HG03064 (cell line): ENCODE measurements at regions not wholly inside any gene's neighbourhood (a gene's known extent, or its start where the extent isn't known, plus 50 kb on each side); places are given as distances from the start of the nearest gene placed in this dataset.

Experiments
- ATAC-seq: cut with Tn5 transposase; IDR thresholded peaks from one replicate; pipeline ENCODE4 v1.9.1; 2021; ENCODE audit warnings: low read depth; ENCODE audit not compliant: unreplicated experiment

DNA sequence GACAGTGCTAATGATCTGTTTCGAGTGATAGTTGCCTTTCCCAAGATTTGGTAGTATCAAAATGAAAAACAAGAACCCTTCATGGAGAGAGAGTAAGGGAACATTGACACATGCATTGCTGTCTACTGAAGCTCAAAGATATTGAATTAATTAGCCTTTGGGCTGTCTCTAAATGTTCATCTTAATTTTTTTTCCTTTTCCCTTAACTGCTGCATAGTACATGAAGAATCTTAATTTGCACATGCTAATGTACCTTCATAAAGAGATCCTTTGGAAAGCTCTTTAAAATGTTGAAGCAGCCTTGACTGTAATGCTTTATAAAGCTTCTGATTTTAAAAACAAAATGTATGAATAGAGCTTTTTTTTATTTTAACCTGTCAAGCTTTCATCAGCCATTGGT, 452.2 kb downstream of the TUSC7 start:
- no peak for ATAC-seq

DNA sequence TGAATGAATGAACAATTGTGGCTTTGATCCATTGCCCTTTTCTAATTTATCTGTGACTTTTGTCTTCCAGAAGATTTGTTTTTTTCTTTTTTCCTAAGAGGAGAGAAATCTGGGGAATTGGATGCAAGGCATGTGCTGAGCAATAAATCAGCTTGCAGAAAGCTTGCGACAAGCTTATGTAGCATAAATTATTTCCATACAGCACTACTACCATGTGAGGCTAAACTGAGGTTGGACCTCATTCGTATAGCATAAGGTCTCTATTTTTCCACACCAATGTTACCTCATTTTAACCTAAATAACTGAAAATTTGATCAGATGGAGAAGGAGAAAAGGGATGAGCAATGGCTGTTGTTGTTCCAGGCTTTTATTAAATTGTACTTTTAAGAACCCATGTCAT, 455.6 kb downstream of the TUSC7 start:
- ATAC-seq = no peak

DNA sequence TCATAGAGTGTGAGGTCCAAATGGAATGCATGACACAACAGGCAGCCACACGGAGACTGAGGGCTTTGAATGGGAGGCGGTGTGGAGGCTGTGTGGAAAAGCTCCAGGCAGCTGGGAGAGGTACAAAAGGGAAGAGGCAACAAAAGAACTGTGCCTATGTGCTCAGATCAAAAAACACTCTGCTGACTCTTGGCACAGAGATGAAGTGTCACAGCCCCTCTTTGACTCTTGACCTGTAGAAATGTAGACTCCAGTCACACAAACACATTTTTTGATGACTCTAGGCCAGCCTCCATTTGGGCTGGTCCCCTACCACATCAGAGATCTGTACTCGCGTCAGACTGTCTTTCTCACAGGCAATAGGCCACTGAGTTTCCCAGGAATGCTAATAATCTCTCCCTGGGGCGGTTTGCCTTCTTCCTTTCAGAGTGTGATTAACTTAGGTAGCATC, 456.0 kb downstream of the TUSC7 start:
- no peak for ATAC-seq

DNA sequence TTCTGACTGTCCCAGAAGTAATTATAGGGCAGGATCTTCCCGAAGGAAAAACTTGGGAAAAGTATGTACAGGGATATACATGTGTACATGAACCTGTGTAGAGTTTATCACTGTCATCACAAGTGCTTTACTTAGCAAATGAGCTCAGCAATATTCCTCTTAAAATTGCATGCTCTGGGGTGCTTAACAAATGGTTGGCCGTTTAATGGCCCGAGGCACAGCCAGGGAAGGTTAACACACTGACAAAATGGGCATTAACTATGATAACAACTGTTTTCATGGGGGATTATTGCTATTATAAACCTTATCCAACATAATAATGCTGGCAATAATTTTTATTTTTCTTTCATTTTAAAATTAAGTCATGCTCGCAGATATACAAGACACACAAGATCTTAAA, 459.3 kb downstream of the TUSC7 start:
- ATAC-seq = no peak

DNA sequence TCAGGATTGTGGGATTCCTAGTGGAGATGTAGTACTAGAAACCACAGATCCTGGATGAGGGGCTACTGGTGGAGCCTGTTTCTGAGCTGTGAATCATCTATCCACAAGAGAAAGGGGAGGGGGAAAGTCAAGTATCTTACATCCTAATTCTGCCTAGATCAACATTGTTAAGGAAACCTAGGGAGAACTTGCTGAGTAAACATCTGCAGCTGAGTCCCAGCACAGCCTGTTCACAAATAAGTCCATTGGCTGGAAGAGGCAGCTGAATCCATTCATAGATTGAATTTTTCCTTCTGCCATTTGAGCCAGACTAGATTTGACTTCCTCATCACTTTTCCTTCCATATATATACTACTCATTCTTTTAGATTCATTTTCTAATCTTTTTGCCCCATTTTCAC, 460.5 kb downstream of the TUSC7 start:
- ATAC-seq = no peak

DNA sequence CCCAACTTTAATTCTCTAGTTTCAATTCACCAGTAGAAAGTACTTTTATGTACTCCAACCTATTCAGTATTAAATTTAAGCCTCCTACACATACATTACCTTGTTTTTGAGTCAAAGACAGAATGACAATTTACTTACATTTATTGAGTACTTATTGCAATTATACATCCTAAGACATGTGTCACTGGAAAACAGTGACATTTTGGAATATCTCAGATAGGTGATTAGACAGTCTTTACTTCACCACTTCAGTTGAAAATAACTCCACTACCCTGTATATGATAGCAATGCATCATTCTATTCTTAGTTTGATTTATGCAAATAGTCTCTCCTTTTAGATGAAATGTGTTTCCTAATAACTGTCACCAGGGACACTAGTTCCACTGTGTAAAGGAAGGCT, 461.5 kb downstream of the TUSC7 start:
- no peak for ATAC-seq

DNA sequence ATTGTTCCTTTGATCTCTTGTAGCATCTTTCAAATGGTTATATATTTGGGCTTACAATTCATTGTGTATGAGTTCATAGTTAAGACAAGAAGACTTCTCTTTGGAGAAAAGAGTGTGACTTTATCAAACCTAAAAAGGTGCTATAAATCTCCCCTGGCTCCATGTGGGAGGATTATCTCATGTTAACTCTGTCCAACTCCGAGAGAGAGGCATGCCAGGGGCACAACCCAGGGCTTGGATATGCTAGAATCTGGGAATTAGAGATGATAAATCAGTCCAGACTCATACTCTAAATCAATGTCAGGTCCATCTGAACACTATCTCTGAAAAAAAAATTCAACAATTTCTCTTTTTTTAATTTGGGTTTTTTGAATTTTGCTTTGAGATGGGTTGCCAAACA, 462.8 kb downstream of the TUSC7 start:
- ATAC-seq = no peak

DNA sequence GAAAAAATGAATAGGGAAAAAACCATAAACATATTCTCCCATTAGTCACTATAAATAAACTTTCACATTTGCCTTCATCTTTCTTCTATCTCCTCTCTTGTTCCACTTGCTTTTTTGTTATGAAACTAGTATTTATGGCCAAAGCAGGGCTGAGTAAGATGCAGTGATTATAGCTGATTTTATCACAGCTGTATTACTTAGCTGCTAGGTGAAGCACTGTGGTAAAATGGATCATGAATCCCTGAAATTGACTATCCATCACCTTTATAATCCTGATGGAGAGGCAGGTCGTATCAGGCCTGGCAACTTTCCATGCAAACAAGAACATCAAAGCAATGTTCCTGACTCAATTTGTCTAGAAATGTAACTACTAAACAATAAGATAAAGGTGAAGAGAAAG, 471.6 kb downstream of the TUSC7 start:
- no peak for ATAC-seq

DNA sequence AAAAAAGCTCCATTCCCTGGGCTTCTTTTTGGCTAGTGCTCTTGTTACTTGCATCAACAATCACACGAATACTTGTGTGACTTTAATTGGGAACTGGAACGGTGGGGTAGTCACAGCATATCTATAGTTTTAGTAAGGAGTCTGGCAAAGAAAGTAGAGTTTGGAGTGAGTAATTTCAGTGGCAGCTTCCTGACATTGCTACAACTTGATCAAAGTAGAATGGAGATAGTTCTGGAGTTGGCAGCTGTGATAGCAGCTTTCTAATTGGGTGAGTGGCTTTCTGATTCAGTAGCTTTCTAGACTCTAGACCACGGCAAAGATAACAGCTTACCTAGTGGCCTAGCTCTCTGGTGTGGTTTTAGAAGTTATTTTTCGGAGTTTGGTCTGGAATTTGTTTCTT, 475.0 kb downstream of the TUSC7 start:
- ATAC-seq = no peak

DNA sequence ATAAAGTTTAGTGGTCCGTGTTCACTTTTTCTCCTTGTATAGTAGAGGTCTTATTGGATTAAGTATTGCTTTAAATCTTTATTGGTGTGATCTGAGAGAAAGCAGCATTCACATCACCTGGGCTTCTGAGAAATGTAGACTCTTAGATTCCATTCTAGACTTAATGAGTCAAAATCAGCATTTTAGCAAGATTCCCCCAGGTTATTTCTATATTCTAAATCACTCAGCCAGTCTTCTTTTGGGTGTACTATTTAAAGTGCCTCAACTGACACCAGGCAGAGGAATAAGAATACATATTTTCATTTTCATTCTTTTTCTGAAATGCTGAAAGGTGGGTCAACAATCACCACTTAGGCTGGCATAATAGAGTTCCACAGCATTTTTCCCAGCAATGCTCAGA, 481.7 kb downstream of the TUSC7 start:
- no peak for ATAC-seq

DNA sequence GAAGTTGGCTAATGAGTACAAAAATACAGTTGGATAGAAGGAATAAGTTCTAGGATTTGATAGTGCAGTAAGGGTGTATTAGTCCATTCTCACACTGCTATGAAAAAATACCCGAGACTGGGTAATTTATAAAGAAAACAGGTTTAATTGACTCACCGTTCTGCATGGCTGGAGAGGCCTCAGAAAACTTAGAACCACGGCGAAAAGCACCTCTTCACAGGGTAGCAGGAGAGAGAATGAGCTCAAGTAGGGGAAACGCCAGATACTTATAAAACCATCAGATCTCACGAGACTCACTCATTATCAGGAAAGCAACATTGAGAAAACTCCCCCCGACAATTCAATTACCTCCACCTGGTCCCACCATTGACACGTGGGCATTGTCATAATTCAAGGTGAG, 483.3 kb downstream of the TUSC7 start:
- no peak for ATAC-seq

DNA sequence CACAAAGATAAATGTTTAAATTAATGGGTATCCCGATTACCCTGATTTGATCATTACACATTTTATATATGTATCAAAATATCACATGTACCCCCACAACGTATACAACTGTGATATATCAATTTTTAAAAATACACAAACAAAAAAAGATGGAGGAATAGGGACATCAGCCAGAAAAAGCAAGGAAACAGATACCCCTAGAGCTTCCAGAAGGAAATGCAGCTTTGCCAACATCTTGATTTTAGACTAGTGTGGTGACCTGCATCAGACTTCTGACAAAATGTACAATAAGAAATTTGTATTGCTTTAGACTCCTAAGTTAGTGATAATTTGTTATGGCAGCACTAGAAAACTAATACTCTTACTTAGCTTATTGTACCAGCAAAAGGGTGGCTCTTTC, 483.8 kb downstream of the TUSC7 start:
- no peak for ATAC-seq

DNA sequence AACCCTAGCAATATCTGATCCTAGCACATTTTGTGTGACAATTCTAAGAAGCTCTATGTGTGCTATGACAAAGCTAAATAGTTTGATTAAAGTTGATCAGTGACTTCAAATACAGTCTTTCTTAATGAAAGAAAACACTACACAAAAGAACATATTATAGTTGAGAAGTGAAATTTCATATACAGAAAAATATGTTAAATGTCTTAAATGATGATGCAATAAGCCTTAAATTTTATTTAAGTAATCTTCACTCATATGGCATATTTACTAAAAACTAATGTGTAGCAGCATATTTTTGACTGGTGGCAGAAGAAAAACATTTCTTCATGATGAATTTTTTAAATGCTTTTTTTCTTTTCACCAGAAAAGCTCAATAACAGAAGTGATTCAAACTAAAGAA, 485.5 kb downstream of the TUSC7 start:
- no peak for ATAC-seq

DNA sequence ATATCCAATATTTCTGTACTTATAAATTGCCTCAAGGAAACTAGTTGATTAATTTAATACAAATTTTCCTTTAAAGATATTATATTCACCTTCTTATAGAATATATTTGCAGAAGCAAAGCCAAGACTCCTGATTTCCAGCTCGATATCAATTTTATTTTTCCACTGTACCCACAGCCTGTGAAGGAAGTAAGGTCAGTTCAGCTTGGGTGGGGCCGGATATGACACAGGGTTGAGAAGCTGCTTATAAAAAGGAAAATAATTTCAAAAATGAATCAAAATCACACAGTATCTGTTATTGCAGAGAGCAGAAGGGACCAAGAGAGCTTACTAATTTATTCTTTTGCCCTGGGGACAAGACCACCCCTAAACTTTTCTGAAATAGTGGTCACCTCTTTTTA, 491.4 kb downstream of the TUSC7 start:
- no peak for ATAC-seq

DNA sequence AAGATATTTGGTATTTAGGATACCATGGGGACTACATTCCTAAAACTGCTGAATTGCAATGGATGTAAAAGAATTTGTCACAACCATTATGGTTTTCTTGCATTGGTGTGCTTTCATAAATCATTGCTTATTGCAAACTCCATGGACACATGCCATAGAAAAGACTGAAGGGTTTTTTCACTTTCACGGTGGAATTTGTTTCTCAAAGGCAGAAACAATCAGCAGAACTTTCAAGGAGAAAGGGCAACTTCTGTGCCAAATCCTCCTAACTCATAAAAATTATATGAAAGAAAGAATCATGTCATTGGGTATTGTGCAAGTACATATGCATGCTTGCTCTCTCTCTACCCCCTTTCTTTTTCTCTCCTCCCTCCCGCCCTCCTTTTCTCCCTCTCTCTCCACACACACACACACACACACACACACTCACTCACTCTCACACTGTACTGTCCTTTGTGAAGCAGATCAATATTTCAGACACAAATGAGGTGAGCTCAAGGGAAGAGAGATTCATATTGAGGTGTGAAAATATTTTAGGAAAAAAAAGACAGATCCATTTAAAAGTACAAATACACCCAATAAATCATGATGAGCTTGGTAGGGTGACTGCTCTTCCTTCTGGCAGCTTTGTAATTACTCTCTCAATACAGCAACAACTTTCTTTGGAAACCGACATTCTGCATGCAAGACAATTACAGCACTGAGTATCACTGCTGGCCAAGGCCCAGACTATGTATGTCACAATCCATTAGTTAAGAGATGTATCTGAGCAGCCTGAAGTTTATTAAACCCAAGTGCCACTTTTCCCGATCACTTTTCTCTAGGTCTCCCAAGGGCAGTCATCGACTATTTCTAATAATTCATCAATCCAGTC, 492.6 kb downstream of the TUSC7 start:
- ATAC-seq = no peak

DNA sequence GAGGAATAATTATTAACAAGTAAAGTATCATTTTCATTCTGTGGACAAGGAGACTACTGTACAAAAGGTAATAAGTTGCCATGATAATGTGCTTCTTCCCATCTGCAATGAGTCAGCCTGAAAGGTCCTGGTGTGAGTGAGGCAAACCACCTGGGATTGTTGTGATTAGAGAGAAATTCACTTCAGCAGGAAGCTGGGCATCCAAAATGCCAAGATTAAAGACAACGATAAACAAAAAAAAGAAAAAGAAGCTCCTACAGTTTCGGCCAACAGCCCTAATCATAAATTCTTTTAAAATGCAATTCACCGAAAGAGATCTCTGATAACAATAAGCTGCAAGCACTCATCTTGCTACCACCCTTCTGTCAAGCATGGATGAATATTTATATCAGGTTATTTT, 507.8 kb downstream of the TUSC7 start:
- no peak for ATAC-seq

DNA sequence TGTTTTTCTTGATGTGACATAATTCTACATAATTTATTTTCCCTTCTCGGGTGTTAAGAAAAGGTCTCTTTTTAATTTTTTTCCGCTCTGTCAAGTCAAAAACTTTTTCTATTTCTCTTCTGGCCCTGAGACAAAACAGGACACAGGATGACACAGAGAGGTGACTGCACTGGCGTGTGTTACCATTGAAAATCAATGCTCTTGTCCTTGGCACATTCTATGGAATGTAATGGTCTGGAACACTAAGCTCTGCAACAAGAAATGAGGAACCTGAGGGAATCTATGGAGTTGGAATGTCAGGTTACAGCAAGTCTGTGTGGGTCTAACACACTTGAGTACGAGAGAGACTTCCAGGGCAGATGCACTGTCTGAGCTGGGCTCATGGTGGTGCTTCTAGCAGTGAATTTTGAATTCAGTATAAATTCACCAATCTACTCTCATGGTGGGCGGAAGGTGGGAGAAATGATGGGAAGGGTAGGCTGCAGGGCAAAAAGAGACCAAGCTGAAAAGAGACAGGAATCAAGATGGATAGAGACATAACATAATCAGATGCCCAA, 508.3 kb downstream of the TUSC7 start:
- no peak for ATAC-seq

DNA sequence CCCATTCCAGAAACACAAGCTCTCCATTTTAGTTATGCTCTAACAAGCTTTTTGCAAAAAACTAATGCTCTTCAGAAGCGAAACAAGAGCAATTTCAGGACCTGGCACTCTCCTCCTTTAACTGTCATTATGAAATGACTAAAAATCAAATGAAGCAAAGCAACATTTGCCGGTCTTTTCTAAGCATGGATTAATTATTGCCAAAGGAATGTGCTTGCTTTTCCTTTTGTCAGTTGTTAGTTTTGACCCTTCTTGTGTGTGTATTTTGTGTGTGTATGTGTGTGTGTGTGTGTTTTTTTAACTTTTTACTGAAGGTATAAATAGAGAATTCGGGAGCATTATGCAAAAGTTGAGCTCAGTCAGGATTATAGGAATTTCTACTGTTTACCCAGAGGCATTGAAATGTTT, 509.1 kb downstream of the TUSC7 start:
- ATAC-seq = no peak

DNA sequence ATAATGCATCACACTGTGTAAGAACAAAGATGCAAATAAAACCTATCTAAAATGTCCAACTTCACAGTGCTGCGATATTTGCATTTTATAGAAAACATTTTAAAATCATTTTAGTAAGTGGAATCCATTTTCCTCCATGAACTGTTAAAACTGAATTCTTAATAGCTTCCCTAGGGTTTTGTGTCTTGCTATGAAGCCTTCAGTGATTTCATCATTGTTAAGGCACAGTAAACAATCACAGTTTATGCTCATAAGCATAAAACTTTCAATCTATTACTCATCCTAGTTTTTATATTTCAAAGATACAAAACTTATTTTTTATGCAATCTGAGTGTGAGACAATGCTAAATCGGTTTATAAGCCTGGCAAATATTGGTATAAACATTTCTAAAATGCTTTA, 509.7 kb downstream of the TUSC7 start:
- no peak for ATAC-seq

DNA sequence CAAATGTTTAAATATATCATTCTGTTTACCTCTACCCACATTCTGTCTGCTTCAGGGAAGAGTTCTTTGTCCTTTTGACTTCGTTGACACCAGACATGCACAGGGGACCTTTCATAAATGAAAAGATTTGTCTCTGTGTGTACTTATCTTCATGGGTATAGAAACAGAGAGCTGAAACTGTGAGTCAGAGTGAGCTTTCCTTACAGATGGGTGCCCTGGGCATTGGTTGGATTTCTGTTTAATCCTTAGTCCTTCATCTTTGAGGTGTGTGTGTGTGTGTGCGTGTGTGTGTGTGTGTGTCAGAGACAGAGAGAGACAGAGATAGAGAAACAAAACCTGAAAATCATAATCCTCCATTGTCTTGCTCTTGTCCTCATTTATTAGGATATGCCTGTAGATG, 517.4 kb downstream of the TUSC7 start:
- no peak for ATAC-seq

DNA sequence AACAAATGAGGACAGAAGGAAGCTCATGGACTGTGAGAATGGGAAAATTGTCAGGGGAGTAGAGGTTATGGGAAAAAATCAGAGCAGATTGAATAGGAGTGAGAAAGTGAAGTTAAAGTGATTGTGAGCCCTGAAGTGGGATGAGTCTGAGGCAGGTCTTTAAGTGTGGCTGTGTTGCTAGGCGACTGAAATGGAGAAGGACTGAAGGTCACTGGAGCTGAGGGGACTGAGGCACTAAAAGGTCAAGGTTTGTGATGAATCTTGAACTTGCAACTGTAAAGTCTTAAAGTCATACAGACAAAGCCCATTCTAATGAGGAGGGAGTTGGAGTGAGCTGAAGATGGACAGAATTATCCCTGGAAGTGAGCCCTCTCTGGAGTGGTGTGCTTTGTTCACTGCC, 518.9 kb downstream of the TUSC7 start:
- ATAC-seq = no peak

DNA sequence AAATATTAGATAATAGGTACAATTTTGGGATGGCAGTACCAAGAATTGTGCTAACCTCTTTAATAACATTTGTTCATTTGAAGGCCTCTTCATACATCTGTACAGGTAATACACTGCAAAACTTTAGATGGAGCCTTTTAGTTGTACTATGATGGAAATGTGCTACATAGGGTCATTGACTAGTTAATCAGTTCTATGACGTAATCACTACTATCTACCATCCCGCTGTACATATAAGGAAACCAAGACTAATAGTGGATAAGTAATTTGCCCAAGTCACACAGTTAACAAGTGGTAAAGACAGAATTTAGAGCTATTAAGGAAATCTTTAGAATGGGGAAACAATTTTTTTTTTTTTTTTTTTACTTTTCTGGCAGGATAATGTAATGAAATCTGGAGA, 521.3 kb downstream of the TUSC7 start:
- ATAC-seq = no peak
